ENCODE measurements at regions not wholly inside any gene's neighbourhood (a gene's known extent, or its start where the extent isn't known, plus 50 kb on each side); places are given as distances from the start of the nearest gene placed in this dataset.
"Not testable (repeated sequence)": the region's sequence is repeated elsewhere in the genome, so short reads cannot be mapped to it uniquely, and the experiment has no call there.

DNA sequence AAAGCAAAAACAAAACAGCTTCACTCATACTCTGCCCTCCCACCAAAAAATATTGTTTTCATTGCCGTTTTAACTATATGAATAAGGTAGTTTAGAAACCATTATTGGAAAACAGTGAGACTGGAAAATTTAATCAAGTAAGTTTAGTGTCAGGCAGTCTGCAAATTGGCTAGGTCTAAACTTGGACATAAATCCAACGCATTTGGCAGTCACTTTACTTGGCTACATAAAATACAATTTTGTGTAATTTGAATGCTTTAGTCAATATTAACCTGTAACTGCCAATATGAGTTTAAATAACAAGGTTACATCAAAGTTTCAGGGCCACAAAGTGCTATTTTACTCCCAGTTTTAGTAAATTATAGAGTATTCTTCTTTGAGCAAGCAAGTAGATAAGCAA lies 202.3 kb upstream of the SLC38A2 start:
- DNase-seq (ENCODE audit: extremely low read depth in 1 of 2, low read depth in 1 of 2) = no peak

DNA sequence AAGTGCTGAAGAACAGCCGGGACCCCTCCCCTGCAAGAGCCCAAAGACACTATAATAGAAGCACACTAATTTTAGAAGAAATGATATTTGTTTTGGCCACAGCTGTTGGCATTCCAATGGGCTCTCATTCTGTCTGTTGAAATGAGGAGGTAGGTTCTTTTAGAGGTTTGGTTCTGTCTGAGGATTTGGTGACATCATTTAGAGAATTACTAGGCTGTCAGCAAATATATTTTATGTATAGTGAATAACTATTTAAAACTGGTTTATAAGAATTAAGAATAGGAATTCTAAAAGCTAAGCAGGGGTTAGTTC lies 200.7 kb upstream of the SLC38A2 start:
- no peak for DNase-seq (ENCODE audit: extremely low read depth in 1 of 2, low read depth in 1 of 2)

DNA sequence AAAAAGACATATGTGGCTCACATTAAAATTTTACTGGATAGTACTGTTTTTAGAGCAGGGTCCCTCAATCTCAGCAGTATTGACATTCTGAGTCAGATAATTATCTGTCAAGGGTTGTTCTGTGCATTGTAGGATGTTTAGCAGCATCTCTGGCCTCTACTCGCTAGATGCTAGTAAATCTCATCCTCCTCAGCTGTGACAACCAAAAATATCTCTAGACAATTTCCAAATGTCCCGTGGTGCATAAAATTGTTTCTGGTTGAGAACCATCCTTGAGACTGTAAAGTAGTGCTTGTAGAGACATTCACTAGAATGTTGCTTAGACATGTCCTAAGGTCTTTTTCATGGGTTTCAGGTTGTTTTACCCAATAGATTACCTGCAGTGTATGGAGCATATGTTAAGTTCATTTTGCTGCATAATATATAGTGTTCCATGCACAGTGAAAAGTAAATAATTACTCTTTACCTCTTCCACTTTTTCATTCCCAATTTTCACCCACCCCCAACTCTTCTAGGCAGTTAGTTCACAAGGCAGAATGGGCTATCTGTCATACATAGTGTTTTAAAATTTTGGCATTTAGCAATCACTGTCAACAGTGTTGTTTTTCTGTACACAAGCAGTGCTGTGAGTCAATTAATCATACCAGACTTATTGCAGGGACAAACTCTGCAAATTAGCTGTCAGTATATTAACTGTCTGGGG lies 200.2 kb upstream of the SLC38A2 start:
- DNase-seq (ENCODE audit: extremely low read depth in 1 of 2, low read depth in 1 of 2) = no peak

GRCh38 chr12:46571608-46572007 lies 199.0 kb upstream of the SLC38A2 start:
- no peak for DNase-seq (ENCODE audit: extremely low read depth in 1 of 2, low read depth in 1 of 2)

DNA sequence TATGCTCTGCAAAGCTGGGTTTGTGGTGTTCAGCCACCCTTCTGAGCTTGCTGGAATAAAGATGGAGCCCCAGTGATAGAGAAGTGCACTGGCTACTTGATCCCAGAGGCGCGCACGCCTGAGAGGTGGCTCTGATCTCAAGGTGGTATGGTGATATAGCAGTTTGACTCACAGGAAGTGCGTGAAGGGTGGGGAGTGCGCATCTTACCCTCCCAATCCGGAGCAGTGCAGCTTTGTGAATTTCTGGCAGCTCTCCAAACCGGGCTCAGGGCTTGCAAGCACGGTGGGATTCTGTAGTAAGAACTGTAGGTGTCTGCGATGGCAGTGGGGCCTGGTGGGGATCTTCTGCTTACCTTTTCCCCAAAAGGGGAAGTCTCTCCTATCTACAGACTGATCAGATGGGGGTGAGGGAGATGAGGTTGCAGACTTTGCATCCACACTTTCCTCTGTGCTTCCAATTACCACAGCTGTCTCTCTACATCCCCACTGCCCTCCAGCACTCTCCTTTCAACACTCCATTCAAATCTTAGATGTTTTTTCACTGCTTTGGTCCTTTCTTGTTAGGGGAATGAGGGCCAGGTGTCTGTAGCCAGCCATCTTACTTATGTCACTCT lies 197.4 kb upstream of the SLC38A2 start:
- no peak for DNase-seq (ENCODE audit: extremely low read depth in 1 of 2, low read depth in 1 of 2)

DNA sequence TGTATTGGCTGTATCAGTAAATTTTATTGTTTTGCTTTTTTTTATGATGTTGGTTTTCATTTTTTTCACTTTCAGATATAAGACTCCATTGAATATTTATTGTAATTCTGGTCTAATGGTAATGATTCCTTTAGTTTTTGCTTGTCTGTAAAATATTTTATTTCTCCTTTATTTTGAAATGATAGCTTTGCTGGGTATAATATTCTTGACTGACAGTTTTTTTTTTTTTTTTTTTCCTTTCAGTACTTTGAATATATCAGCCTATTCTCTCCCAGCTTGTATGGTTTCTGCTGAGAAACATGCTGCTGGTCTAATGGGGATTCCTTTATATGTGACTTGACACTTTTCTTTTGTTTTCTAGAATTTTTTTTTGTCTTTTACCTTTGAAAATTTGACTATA lies 195.1 kb upstream of the SLC38A2 start:
- no peak for DNase-seq (ENCODE audit: extremely low read depth in 1 of 2, low read depth in 1 of 2)

GRCh38 chr12:46562625-46563225 lies 190.2 kb upstream of the SLC38A2 start:
- no peak for DNase-seq (ENCODE audit: extremely low read depth in 1 of 2, low read depth in 1 of 2)

DNA sequence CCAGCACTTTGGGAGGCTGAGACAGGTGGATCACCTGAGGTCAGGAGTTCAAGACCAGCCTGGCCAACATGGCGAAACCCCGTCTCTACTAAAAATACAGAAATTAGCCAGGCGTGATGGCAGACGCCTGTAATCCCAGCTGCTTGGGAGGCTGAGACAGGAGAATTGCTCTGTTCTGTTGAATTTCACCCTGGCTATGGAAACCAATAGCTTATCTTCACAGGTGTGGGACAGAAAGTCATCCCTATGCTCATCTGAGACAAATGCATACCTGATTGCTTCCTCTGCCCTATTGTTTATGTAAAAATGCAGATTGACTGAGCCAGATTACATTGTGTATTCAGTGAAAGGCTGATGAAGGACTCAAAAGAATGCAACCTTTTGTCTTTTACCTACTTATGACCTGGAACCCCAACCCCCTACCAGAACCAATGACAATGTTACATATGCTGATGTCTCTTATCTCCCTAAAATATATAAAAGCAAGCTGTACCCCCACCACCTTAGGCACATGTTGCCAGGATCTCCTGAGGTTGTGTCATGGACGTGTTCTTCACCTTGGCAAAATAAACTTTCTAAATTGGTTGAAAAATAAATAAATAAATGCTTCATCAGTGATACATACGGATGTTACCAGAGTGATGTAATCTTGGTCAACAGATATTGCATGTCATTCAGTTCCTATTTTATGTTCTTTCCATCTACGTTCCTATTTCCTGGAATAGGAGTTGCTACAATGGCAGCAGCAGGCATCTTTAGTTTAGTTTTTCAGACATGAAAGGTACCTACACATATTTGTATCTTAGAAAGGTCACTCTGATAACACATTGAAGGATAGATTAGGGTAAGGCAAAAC lies 189.4 kb upstream of the SLC38A2 start:
- DNase-seq (ENCODE audit: extremely low read depth in 1 of 2, low read depth in 1 of 2) = not testable (repeated sequence)

- no peak for DNase-seq (ENCODE audit: extremely low read depth in 1 of 2, low read depth in 1 of 2)
Observed at GRCh38 chr12:46560874-46561273, 188.3 kb upstream of the SLC38A2 start.

DNA sequence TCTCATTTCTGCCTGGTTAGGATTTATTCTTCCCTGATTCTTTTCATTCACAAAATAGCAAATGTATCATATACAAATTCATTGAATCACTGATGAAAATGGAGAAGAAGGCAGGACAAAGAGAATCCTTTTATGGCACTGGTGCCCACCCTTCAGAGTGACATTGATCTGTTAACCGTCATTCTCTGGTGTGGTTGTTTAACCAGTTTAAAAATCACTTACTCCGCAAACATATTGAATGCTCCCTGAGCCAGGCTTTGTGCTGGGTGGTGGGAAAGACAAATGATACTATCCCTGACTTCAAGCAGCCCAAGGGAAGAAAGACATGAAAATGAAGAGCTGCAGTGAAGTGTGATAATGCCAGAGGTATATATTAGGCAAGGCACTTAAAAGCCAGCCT lies 187.5 kb upstream of the SLC38A2 start:
- no peak for DNase-seq (ENCODE audit: extremely low read depth in 1 of 2, low read depth in 1 of 2)

DNA sequence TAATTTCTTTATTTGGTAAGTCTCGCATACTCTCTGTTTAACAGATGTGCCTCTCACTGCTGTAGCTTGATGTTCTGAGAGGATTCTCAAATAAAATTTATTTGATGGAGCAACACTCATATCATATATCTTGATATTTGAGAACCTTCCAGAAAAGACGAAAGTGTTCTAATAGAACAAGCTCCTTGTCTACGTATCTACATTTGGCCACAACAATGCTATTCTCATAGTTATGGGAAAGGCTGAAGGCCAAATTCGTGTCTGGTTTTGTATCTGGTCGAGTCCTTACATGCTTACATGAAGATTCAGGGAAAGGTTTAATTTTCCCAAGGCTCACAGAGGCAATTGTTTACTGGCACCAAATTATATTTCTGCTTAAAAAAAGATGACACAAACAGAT lies 186.7 kb upstream of the SLC38A2 start:
- no peak for DNase-seq (ENCODE audit: extremely low read depth in 1 of 2, low read depth in 1 of 2)

GRCh38 chr12:46558677-46559076 lies 186.1 kb upstream of the SLC38A2 start:
- no peak for DNase-seq (ENCODE audit: extremely low read depth in 1 of 2, low read depth in 1 of 2)

- no peak for DNase-seq (ENCODE audit: extremely low read depth in 1 of 2, low read depth in 1 of 2)
Observed at GRCh38 chr12:46557539-46558373, 185.2 kb upstream of the SLC38A2 start.

GRCh38 chr12:46556819-46557524 lies 184.4 kb upstream of the SLC38A2 start:
- DNase-seq (ENCODE audit: extremely low read depth in 1 of 2, low read depth in 1 of 2) = no peak

DNA sequence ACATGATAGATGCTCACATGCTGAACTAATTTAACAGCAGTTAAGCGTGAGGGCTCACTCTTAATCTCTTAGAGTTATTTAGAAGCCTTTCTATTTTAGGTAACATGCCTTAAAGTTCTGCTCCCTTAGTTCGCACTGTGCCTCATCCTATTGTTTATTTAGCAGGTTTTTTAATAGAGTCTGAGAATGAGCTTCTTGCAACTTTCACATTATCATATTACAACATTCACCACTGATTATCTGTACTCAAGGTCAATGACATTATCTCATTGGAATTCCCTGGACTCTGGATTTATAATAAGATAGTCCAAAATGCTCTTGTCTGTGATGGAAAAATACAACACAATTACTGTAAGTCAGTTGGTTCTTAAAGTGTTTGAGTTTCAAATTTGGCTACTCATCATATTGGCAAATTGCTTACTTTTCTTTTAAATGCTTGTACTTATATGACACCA lies 183.6 kb upstream of the SLC38A2 start:
- DNase-seq (ENCODE audit: extremely low read depth in 1 of 2, low read depth in 1 of 2) = no peak

- no peak for DNase-seq (ENCODE audit: extremely low read depth in 1 of 2, low read depth in 1 of 2)
Observed at GRCh38 chr12:46555406-46555852, 182.9 kb upstream of the SLC38A2 start.

- DNase-seq (ENCODE audit: extremely low read depth in 1 of 2, low read depth in 1 of 2) = no peak
Observed at GRCh38 chr12:46554460-46554859, 181.9 kb upstream of the SLC38A2 start.

DNA sequence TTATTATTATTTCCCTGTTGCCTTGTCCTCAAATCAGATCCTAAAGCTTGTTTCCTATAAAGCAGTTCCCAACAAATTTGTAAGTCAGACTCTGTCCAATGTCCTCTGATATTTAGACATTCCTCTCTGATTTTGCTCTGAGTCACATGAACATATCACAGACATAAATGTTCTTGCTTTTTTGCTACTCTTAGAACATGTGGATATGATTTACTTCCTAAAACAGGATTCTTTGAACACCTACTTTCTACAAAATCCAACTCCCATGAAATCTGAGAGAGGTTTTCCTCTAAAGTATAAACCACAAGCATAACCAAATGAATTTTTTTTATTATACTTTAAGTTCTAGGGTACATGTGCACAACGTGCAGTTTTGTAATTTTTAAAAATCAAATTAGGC lies 181.3 kb upstream of the SLC38A2 start:
- DNase-seq (ENCODE audit: extremely low read depth in 1 of 2, low read depth in 1 of 2) = no peak

DNA sequence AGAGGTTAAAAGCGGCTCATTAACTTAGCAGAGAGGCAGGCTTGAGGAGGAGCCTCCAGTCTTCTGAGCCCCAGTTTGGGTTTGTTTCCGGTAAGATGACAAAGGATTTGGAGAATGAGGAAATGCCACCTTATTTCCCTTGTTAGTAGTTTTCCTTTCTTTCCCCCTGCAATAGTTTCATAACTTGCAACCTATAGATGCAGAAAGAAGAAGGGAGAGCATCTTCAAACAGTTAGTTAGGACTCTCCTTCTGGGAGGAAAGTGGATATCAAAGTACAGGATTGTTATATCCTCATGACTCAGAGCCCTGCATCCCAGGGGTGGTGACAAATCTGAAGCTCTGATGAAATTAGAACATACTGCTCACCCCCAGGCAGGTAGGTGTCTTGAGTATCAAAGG lies 180.7 kb upstream of the SLC38A2 start:
- DNase-seq (ENCODE audit: extremely low read depth in 1 of 2, low read depth in 1 of 2) = no peak

DNA sequence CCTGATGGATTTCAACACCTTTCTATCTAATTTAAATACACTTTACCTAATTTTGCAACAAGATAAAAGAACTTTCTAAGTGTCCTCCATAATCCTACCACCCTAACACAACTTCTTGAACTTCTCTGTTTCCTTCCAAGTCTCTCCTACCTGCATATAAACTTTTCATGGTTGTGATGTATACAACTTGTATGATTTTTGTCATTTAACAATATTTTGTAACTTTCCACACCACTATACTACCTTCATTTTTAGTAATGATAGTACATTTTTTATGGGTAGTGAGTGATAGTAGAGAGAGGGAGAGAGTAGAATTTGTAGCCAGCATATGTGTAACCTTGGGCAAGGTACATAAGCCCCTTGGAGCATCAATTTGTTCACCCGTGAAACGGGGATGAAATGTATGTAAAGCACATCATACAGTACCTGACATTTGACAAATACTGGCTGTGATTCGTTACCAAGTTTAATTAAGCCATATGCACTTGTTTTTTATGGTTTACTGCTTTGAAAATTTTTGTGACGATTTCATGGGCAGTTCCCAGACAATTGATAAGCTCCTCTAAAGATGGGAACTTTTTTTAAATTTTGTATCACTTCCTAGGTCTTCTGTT lies 177.8 kb upstream of the SLC38A2 start:
- DNase-seq (ENCODE audit: extremely low read depth in 1 of 2, low read depth in 1 of 2) = no peak
